K562 (cell line): ENCODE measurements at regions not wholly inside any gene's neighbourhood (a gene's known extent, or its start where the extent isn't known, plus 50 kb on each side); places are given as distances from the start of the nearest gene placed in this dataset.

Experiments used
- ATAC-seq: fragments of 200-7000 bp; cut with Tn5 transposase; 3 replicates; pipeline ENCODE4 v1.9.1; 2020; ENCODE audit warnings: moderate library complexity
- BruUV-seq: library from RNA; stranded (reverse); fragments of 400-500 nt; replicated peaks from 2 replicates; lab custom pipeline; 2021; lab: Mats Ljungman, UMichigan
- CTCF ChIA-PET: fragments of 300-600 bp; formaldehyde crosslinking; extraction: SDS; loops from one replicate; lab custom pipeline; 2021; ENCODE audit warnings: low intra/inter-chr PET ratio; lab: Yijun Ruan, JAX
- POLR2A ChIA-PET: fragments of 300-600, 350-650 bp; sonication (Branson Sonifier 250); formaldehyde crosslinking; extraction: SDS; loops from one replicate; lab custom pipeline; 2021; ENCODE audit warnings: antibody characterized with exemption, inconsistent platforms; lab: Yijun Ruan, JAX
- DNase-seq, 4 experiments: peaks; one replicate each; pipeline versions ENCODE4 v3.0.0 to v3.0.0-alpha.2; 2011 to 2018; ENCODE audit warnings: low spot score in 3 of 4, mixed read lengths in 3 of 4; ENCODE audit errors: extremely low read depth in 1 of 4
- FAIRE-seq: peaks from 2 replicates; lab custom pipeline; 2011; peaks lifted over from hg19 to GRCh38; lab: Jason Lieb, UNC
- H2AFZ ChIP-seq: 2 replicates; pipeline ENCODE4 v1.6.0; 2011; ENCODE audit warnings: low read depth, low read length, control low read depth, inconsistent platforms
- H3K27ac ChIP-seq: fragments of 200-600 bp; 3 replicates; pipeline ENCODE4 v1.8.0; 2011; ENCODE audit warnings: low read depth, mild to moderate bottlenecking, control low read depth, inconsistent platforms, low read length, moderate library complexity, mixed read lengths; ENCODE audit errors: extremely low read depth
- H3K27me3 ChIP-seq, 2 experiments: fragments of 300-600 bp in 1 of 2; 2 replicates in 1 of 2; 3 replicates in 1 of 2; pipeline versions ENCODE4 v1.6.0 to v1.8.0; 2011; ENCODE audit warnings: inconsistent platforms in 2 of 2, low read length in 2 of 2, mild to moderate bottlenecking in 1 of 2, mixed read lengths in 1 of 2, moderate library complexity in 1 of 2; ENCODE audit not compliant: control insufficient read depth in 2 of 2, insufficient read depth in 2 of 2
- H3K36me3 ChIP-seq: fragments of 300-600 bp; 3 replicates; pipeline ENCODE4 v1.8.0; 2011; ENCODE audit warnings: mild to moderate bottlenecking, low read length, inconsistent platforms; ENCODE audit not compliant: control insufficient read depth, insufficient read depth
- H3K4me1 ChIP-seq, 2 experiments: fragments of 200-600 bp in 1 of 2; replicated peaks in 1 of 2; 2 replicates in 1 of 2; 3 replicates in 1 of 2; pipeline versions ENCODE4 v1.5.1 to v1.8.0; 2011; ENCODE audit warnings: inconsistent platforms in 2 of 2, low read length in 2 of 2, mild to moderate bottlenecking in 1 of 2, mixed read lengths in 1 of 2, moderate library complexity in 1 of 2; ENCODE audit not compliant: control insufficient read depth in 2 of 2, insufficient read depth in 2 of 2
- H3K4me2 ChIP-seq: 2 replicates; pipeline ENCODE4 v1.6.1; 2011; ENCODE audit warnings: low read length, control low read depth, inconsistent platforms, mixed read lengths; ENCODE audit not compliant: insufficient read depth
- H3K4me3 ChIP-seq: fragments of 200-600 bp; sonication (generic), shearing (Covaris generic); 2 replicates; pipeline ENCODE4 v1.5.1; 2016; ENCODE audit warnings: control low read depth, inconsistent platforms
- H3K79me2 ChIP-seq: fragments of 200-600 bp; 3 replicates; pipeline ENCODE4 v1.8.0; 2011; ENCODE audit warnings: low read length, inconsistent platforms; ENCODE audit not compliant: control insufficient read depth, insufficient read depth
- H3K9ac ChIP-seq, 2 experiments: 2 replicates each; pipeline versions ENCODE4 v1.6.0 to v1.6.1; 2011; ENCODE audit warnings: low read depth in 2 of 2, low read length in 2 of 2, control low read depth in 1 of 2, inconsistent platforms in 1 of 2, mild to moderate bottlenecking in 1 of 2, mixed read lengths in 1 of 2; ENCODE audit not compliant: insufficient read depth in 1 of 2
- H3K9me1 ChIP-seq: one replicate; pipeline ENCODE4 v1.6.0; 2011; ENCODE audit warnings: inconsistent platforms, mild to moderate bottlenecking, low read length, moderate library complexity; ENCODE audit not compliant: control insufficient read depth, insufficient read depth
- H3K9me3 ChIP-seq: replicated peaks from 2 replicates; pipeline ENCODE4 v1.5.1; 2011; ENCODE audit warnings: low read depth, low read length, inconsistent platforms; ENCODE audit not compliant: control insufficient read depth, insufficient read depth
- H4K20me1 ChIP-seq: replicated peaks from 2 replicates; pipeline ENCODE4 v1.6.1; 2011; ENCODE audit warnings: low read length, inconsistent platforms, mixed read lengths; ENCODE audit not compliant: control insufficient read depth, insufficient read depth
- BRF1 ChIP-seq: IDR thresholded peaks from 3 replicates; pipeline ENCODE4 v1.6.1; 2011; ENCODE audit warnings: borderline replicate concordance, mild to moderate bottlenecking; ENCODE audit not compliant: insufficient read length; ENCODE audit errors: extremely low read depth
- DMBX1 ChIP-seq: fragments of 250-450 bp; sonication (Bioruptor Pico); IDR thresholded peaks from 2 replicates; pipeline ENCODE4 v1.8.0; 2022; ENCODE audit warnings: inconsistent platforms, mild to moderate bottlenecking, moderate library complexity, borderline replicate concordance
- FOXA1 ChIP-seq: fragments of 450-650 bp; IDR thresholded peaks from 2 replicates; pipeline ENCODE4 v1.6.1; 2016; ENCODE audit warnings: mild to moderate bottlenecking, borderline replicate concordance
- KAT2B ChIP-seq: IDR thresholded peaks from one replicate; pipeline ENCODE4 v1.6.1; 2012; ENCODE audit warnings: low read depth, mild to moderate bottlenecking, control low read depth, inconsistent platforms, low read length, moderate library complexity
- MAFK ChIP-seq: IDR thresholded peaks from 2 replicates; pipeline ENCODE4 v1.6.1; 2011; ENCODE audit warnings: low read length, improper control_type of control experiment
- MTA3 ChIP-seq: fragments of 450-650 bp; formaldehyde crosslinking; IDR thresholded peaks from 2 replicates; pipeline ENCODE4 v1.6.1; 2017; ENCODE audit warnings: mild to moderate bottlenecking, borderline replicate concordance
- SETDB1 ChIP-seq: IDR thresholded peaks from one replicate; pipeline ENCODE4 v1.6.1; 2012; ENCODE audit warnings: low read length, control low read depth, inconsistent platforms
- TAF15 ChIP-seq: fragments of 200-400 bp; formaldehyde crosslinking; IDR thresholded peaks from 2 replicates; pipeline ENCODE4 v1.6.1; 2017; ENCODE audit warnings: mild to moderate bottlenecking, low read depth, low read length, moderate library complexity
- XRCC5 ChIP-seq: fragments of 200-400 bp; formaldehyde crosslinking; IDR thresholded peaks from 2 replicates; pipeline ENCODE4 v1.6.1; 2017; ENCODE audit warnings: low read depth, mild to moderate bottlenecking, low read length
- ZBTB1 ChIP-seq: sonication (generic); formaldehyde crosslinking; IDR thresholded peaks from 2 replicates; pipeline ENCODE4 v1.8.1; 2023; ENCODE audit warnings: missing genetic modification reagents, low read depth, mild to moderate bottlenecking, borderline replicate concordance
- ZFP36 ChIP-seq: fragments of 150-350 bp; IDR thresholded peaks from 2 replicates; pipeline ENCODE4 v1.6.1; 2018; ENCODE audit warnings: low read length, low read depth; ENCODE audit not compliant: partially characterized antibody
- ZNF184 ChIP-seq: sonication (generic); formaldehyde crosslinking; IDR thresholded peaks from 2 replicates; pipeline ENCODE4 v1.5.0; 2020; ENCODE audit warnings: missing genetic modification reagents
- ZNF274 ChIP-seq: IDR thresholded peaks from 2 replicates; pipeline ENCODE4 v1.6.1; 2011; ENCODE audit warnings: low read depth, mild to moderate bottlenecking, low read length, moderate library complexity, borderline replicate concordance
- ZNF444 ChIP-seq: fragments of 250-450 bp; sonication (Bioruptor Pico); IDR thresholded peaks from 2 replicates; pipeline ENCODE4 v1.4.0; 2020; ENCODE audit warnings: mild to moderate bottlenecking, moderate library complexity
- ZNF589 ChIP-seq: fragments of 200-800 bp; sonication (Bioruptor generic); IDR thresholded peaks from 2 replicates; pipeline ENCODE4 v1.6.1; 2016; ENCODE audit warnings: low read depth, missing genetic modification characterization, missing compliant biosample characterization
- ZNF707 ChIP-seq: fragments of 250-450 bp; sonication (Bioruptor Pico); conservative IDR thresholded peaks from 2 replicates; pipeline ENCODE4 v1.8.0; 2022; ENCODE audit warnings: inconsistent platforms, mild to moderate bottlenecking, moderate library complexity
- ZNF79 ChIP-seq: fragments of 250-450 bp; sonication (Bioruptor Pico); IDR thresholded peaks from 2 replicates; pipeline ENCODE4 v1.4.0; 2020; ENCODE audit warnings: low read depth, mild to moderate bottlenecking, moderate library complexity
- WGBS: fragments of 100-300 bp; shearing (Covaris generic); methylation state at CpG from one replicate; pipeline ENCODE4 v1.1.6; 2016; ENCODE audit warnings: low coverage, mixed read lengths; ENCODE audit not compliant: insufficient coverage; ENCODE audit errors: missing lambda C conversion rate; 5-methylcytosine and 5-hydroxymethylcytosine counted together
- in situ Hi-C: fragments of 300-500 bp; cut with MboI; formaldehyde crosslinking; loops from 4 replicates; pipeline ENCODE4 v1.15.0; 2018; ENCODE audit warnings: inconsistent platforms, mixed read lengths
- intact Hi-C: fragments of 100-400 bp; cut with micrococcal nuclease; formaldehyde crosslinking; loops from 2 replicates; pipeline ENCODE4 v1.14.2; 2022
- TF ChIP-seq, protein P1 (sequence below): fragments of 250-450 bp; sonication (Bioruptor Pico); IDR thresholded peaks from 2 replicates; pipeline ENCODE4 v1.4.0; 2020; ENCODE audit warnings: mild to moderate bottlenecking
- TF ChIP-seq, protein P2 (sequence below): sonication (generic); formaldehyde crosslinking; IDR thresholded peaks from 2 replicates; pipeline ENCODE4 v1.4.0; 2020; ENCODE audit warnings: mild to moderate bottlenecking, missing genetic modification reagents
- TF ChIP-seq, protein P3 (sequence below): sonication (generic); formaldehyde crosslinking; IDR thresholded peaks from 2 replicates; pipeline ENCODE4 v1.8.1; 2023; ENCODE audit warnings: mild to moderate bottlenecking, missing genetic modification reagents

DNA sequence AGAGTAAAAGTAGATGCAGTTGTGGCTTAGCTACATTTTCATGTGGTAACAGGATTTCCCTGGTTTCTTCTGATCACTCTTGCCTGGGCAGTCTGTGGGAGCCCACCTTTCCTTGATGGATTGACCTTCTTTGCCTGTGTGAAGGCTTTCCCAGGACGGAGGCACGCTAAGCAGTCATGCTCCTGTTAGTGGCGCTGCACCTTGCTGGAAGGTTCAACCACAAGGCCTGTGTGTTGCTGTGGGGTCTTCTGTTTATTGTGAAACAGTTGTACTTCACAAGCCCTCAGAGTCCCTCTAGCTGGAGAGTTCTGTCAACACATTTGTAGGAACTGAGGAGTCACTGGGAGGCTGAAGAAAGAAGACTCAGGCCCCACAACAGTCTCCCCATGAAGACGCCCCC lies 402.0 kb downstream of the IRX1 start:
- H3K36me3 ChIP-seq, result no peaks in the 10 kb centered on the region
- no peak overlapping the region for H3K9ac ChIP-seq
- no peak overlapping the region for H3K4me3 ChIP-seq
- TF ChIP-seq MTA3 (no peak), TAF15 (no peak), ZNF274 (no peak), BRF1 (no peak), ZNF589 (no peak), MAFK (no peak), DMBX1 (no peak), ZNF707 (CRISPR knock-in tag) (no peak), ZBTB1 (CRISPR knock-in tag) (no peak), ZNF79 (CRISPR knock-in tag) (no peak), SETDB1 (no peak), FOXA1 (no peak), ZNF184 (CRISPR knock-in tag) (no peak), ZNF444 (CRISPR knock-in tag) (no peak), XRCC5 (no peak), ZFP36 (no peak), KAT2B (no peak)
- TF ChIP-seq, protein P1, sequence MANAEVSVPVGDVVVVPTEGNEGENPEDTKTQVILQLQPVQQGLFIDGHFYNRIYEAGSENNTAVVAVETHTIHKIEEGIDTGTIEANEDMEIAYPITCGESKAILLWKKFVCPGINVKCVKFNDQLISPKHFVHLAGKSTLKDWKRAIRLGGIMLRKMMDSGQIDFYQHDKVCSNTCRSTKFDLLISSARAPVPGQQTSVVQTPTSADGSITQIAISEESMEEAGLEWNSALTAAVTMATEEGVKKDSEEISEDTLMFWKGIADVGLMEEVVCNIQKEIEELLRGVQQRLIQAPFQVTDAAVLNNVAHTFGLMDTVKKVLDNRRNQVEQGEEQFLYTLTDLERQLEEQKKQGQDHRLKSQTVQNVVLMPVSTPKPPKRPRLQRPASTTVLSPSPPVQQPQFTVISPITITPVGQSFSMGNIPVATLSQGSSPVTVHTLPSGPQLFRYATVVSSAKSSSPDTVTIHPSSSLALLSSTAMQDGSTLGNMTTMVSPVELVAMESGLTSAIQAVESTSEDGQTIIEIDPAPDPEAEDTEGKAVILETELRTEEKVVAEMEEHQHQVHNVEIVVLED, result no peak
- TF ChIP-seq, protein P2, sequence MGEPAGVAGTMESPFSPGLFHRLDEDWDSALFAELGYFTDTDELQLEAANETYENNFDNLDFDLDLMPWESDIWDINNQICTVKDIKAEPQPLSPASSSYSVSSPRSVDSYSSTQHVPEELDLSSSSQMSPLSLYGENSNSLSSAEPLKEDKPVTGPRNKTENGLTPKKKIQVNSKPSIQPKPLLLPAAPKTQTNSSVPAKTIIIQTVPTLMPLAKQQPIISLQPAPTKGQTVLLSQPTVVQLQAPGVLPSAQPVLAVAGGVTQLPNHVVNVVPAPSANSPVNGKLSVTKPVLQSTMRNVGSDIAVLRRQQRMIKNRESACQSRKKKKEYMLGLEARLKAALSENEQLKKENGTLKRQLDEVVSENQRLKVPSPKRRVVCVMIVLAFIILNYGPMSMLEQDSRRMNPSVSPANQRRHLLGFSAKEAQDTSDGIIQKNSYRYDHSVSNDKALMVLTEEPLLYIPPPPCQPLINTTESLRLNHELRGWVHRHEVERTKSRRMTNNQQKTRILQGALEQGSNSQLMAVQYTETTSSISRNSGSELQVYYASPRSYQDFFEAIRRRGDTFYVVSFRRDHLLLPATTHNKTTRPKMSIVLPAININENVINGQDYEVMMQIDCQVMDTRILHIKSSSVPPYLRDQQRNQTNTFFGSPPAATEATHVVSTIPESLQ (CRISPR knock-in tag), result no peak
- TF ChIP-seq, protein P3, sequence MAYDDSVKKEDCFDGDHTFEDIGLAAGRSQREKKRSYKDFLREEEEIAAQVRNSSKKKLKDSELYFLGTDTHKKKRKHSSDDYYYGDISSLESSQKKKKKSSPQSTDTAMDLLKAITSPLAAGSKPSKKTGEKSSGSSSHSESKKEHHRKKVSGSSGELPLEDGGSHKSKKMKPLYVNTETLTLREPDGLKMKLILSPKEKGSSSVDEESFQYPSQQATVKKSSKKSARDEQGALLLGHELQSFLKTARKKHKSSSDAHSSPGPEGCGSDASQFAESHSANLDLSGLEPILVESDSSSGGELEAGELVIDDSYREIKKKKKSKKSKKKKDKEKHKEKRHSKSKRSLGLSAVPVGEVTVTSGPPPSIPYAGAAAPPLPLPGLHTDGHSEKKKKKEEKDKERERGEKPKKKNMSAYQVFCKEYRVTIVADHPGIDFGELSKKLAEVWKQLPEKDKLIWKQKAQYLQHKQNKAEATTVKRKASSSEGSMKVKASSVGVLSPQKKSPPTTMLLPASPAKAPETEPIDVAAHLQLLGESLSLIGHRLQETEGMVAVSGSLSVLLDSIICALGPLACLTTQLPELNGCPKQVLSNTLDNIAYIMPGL, result no peak
- H3K27me3 ChIP-seq, result no peaks in the 10 kb centered on the region
- ChIA-PET CTCF (no interaction called here), POLR2A (no interaction called here)
- BruUV-seq, result no TSS peak
- no peaks in the 10 kb centered on the region for H3K4me1 ChIP-seq
- no peak for DNase-seq
- in situ Hi-C loops, result no loop called here
- no peaks in the 10 kb centered on the region for H3K79me2 ChIP-seq
- intact Hi-C loops, result no loop called here
- H3K9me3 ChIP-seq, result no peaks in the 10 kb centered on the region
- H3K4me2 ChIP-seq, result no peak overlapping the region
- no peaks in the 10 kb centered on the region for H3K9me1 ChIP-seq
- H4K20me1 ChIP-seq, result no peaks in the 10 kb centered on the region
- no peak overlapping the region for H2AFZ ChIP-seq
- FAIRE-seq, result no peak
- ATAC-seq, result no peak
- H3K27ac ChIP-seq, result no peak overlapping the region
- 0% methylated on average over 4 of the region's 4 CpGs for WGBS
